B cell (primary cell): ENCODE measurements at regions not wholly inside any gene's neighbourhood (a gene's known extent, or its start where the extent isn't known, plus 50 kb on each side); places are given as distances from the start of the nearest gene placed in this dataset.

Source experiments
- ATAC-seq: fragments of 200-7000 bp; cut with Tn5 transposase; one replicate; pipeline ENCODE4 v1.10.0; 2021; ENCODE audit warnings: low read depth, mild to moderate bottlenecking, moderate number of reproducible peaks, moderate library complexity
- CTCF ChIA-PET: fragments of 350-600 bp; sonication (Branson Sonifier 250); formaldehyde crosslinking; loops from one replicate; lab custom pipeline; 2021; ENCODE audit warnings: antibody characterized with exemption, inconsistent platforms; lab: Charles Lee
- POLR2A ChIA-PET: fragments of 350-600 bp; sonication (Branson Sonifier 250); formaldehyde crosslinking; loops from one replicate; lab custom pipeline; 2021; ENCODE audit warnings: antibody characterized with exemption; lab: Charles Lee
- DNase-seq: peaks from one replicate; pipeline ENCODE4 v3.0.0; 2013
- H2AFZ ChIP-seq: 2 replicates; pipeline ENCODE4 v1.6.1; 2012; ENCODE audit warnings: mild to moderate bottlenecking, low read depth, low read length; ENCODE audit not compliant: insufficient read depth, poor library complexity, severe bottlenecking
- H3K27ac ChIP-seq, 2 donors: 1 replicate in 1 of 2; 2 replicates in 1 of 2; pipeline ENCODE4 v1.5.1; 2012 to 2013; ENCODE audit warnings: low read length in 2 of 2, mild to moderate bottlenecking in 2 of 2, moderate library complexity in 1 of 2
- H3K27me3 ChIP-seq, 4 experiments: fragments of 200-600 bp in 1 of 4; sonication (generic) in 1 of 4; replicated peaks in 1 of 4; 1 replicate in 2 of 4; 2 replicates in 2 of 4; pipeline versions ENCODE4 v1.6.1 to v1.7.0; 2013 to 2016; ENCODE audit warnings: low read length in 3 of 4, mild to moderate bottlenecking in 2 of 4, mixed read lengths in 1 of 4, moderate library complexity in 1 of 4; ENCODE audit not compliant: insufficient read depth in 4 of 4, control insufficient read depth in 3 of 4; ENCODE audit errors: control extremely low read depth in 1 of 4
- H3K36me3 ChIP-seq, 2 experiments: replicated peaks in 1 of 2; 1 replicate in 1 of 2; 2 replicates in 1 of 2; pipeline versions ENCODE4 v1.6.1 to v1.7.1; 2013; ENCODE audit warnings: low read length in 1 of 2; ENCODE audit not compliant: insufficient read depth in 2 of 2, control insufficient read depth in 1 of 2; ENCODE audit errors: control extremely low read depth in 1 of 2, extremely low read depth in 1 of 2
- H3K4me1 ChIP-seq, 2 donors: fragments of 200-600 bp in 1 of 2; sonication (generic) in 1 of 2; 1 replicate in 1 of 2; 2 replicates in 1 of 2; pipeline versions ENCODE4 v1.5.1 to v1.6.1; 2013 to 2017; ENCODE audit warnings: low read length in 2 of 2; ENCODE audit not compliant: control insufficient read depth in 2 of 2, insufficient read depth in 2 of 2
- H3K4me2 ChIP-seq: replicated peaks from 2 replicates; pipeline ENCODE3; 2012; ENCODE audit warnings: mild to moderate bottlenecking, low read depth, low read length; ENCODE audit not compliant: poor library complexity, severe bottlenecking
- H3K4me3 ChIP-seq, 5 experiments: fragments of 200-600 bp in 1 of 5; sonication (generic) in 1 of 5; 1 replicate in 3 of 5; 2 replicates in 2 of 5; pipeline versions ENCODE4 v1.5.1 to v1.7.0; 2011 to 2016; ENCODE audit warnings: low read length in 4 of 5, mild to moderate bottlenecking in 4 of 5, low read depth in 2 of 5, control low read depth in 1 of 5, moderate library complexity in 1 of 5; ENCODE audit not compliant: insufficient read depth in 1 of 5; ENCODE audit errors: control extremely low read depth in 1 of 5, extremely low read depth in 1 of 5
- H3K79me2 ChIP-seq: fragments of 200-600 bp; sonication (generic); one replicate; pipeline ENCODE4 v1.6.0; 2016; ENCODE audit warnings: low read length; ENCODE audit not compliant: control insufficient read depth, insufficient read depth
- H3K9ac ChIP-seq: fragments of 200-600 bp; sonication (generic); 2 replicates; pipeline ENCODE4 v1.6.1; 2017; ENCODE audit warnings: mild to moderate bottlenecking, low read length, moderate library complexity
- H3K9me3 ChIP-seq, 3 donors: one replicate each; pipeline versions ENCODE4 v1.6.1 to v1.7.1; 2013; ENCODE audit warnings: low read length in 2 of 3; ENCODE audit not compliant: control insufficient read depth in 2 of 3, insufficient read depth in 1 of 3; ENCODE audit errors: control extremely low read depth in 1 of 3
- H4K20me1 ChIP-seq: 2 replicates; pipeline ENCODE4 v1.6.0; 2012; ENCODE audit warnings: mild to moderate bottlenecking, low read length; ENCODE audit not compliant: insufficient read depth, control insufficient read depth, poor library complexity, severe bottlenecking
- H3K27ac Mint-ChIP-seq: one replicate; pipeline ENCODE4 v1.8.0; 2021; ENCODE audit warnings: mixed read lengths
- H3K27me3 Mint-ChIP-seq: one replicate; pipeline ENCODE4 v1.8.0; 2021; ENCODE audit warnings: mixed read lengths
- H3K4me1 Mint-ChIP-seq: one replicate; pipeline ENCODE4 v1.8.0; 2021; ENCODE audit warnings: mixed read lengths
- H3K4me3 Mint-ChIP-seq: one replicate; pipeline ENCODE4 v1.8.0; 2021; ENCODE audit warnings: mixed read lengths
- H3K9me3 Mint-ChIP-seq: one replicate; pipeline ENCODE4 v1.8.0; 2022; ENCODE audit warnings: mixed read lengths; ENCODE audit not compliant: insufficient read depth
- CTCF ChIP-seq: fragments of 200-600 bp; IDR thresholded peaks from one replicate; pipeline ENCODE4 v1.8.0; 2022; ENCODE audit warnings: antibody characterized with exemption, mild to moderate bottlenecking
- EZH2 ChIP-seq: IDR thresholded peaks from 2 replicates; pipeline ENCODE4 v1.6.1; 2012; ENCODE audit warnings: borderline replicate concordance, low read depth, mild to moderate bottlenecking, moderate library complexity, low read length; ENCODE audit not compliant: insufficient read depth, poor library complexity, severe bottlenecking
- WGBS: methylation state at CpG from one replicate; pipeline ENCODE4 v1.1.5; 2013; ENCODE audit warnings: missing lambda C conversion rate; ENCODE audit not compliant: insufficient coverage; 5-methylcytosine and 5-hydroxymethylcytosine counted together
- intact Hi-C: fragments of 100-400 bp; cut with micrococcal nuclease; formaldehyde crosslinking; loops from one replicate; pipeline ENCODE4 v1.10.0; 2022

- TF ChIP-seq CTCF (no peak), EZH2 (no peak)
- H3K9ac ChIP-seq: no peak overlapping the region
- 88% methylated on average over 4 of the region's 4 CpGs for WGBS
- ChIA-PET POLR2A (no interaction called here), CTCF (no interaction called here)
- H3K4me2 ChIP-seq: no peak overlapping the region
- no peaks in the 10 kb centered on the region for H3K4me1 Mint-ChIP-seq
- H3K4me1 ChIP-seq: no peaks in the 10 kb centered on the region
- H3K27ac Mint-ChIP-seq: no peak overlapping the region
- no peaks in the 10 kb centered on the region for H3K9me3 Mint-ChIP-seq
- peaks cover 8% of the 10 kb centered on the region for H3K27me3 Mint-ChIP-seq
- no peaks in the 10 kb centered on the region for H3K27me3 ChIP-seq
- DNase-seq (no peak), ATAC-seq (no peak)
- no peak overlapping the region for H3K4me3 Mint-ChIP-seq
- no peak overlapping the region for H3K27ac ChIP-seq
- intact Hi-C loops: no loop called here
- H4K20me1 ChIP-seq: no peaks in the 10 kb centered on the region
- H3K79me2 ChIP-seq: no peaks in the 10 kb centered on the region
- H2AFZ ChIP-seq: no peak overlapping the region
- H3K4me3 ChIP-seq: no peak overlapping the region
- H3K36me3 ChIP-seq: no peaks in the 10 kb centered on the region
- H3K9me3 ChIP-seq: peaks cover 0 to 6% (median 0%) of the 10 kb centered on the region in 3 donors
Measured at GRCh38 chr1:29643281-29643680, 407.0 kb downstream of the PTPRU start.

- Histone ChIP-seq H3K27me3 (no peaks in the 10 kb centered on the region), H3K79me2 (no peaks in the 10 kb centered on the region), H4K20me1 (no peaks in the 10 kb centered on the region), H3K4me1 (no peaks in the 10 kb centered on the region), H2AFZ (no peak overlapping the region), H3K36me3 (no peaks in the 10 kb centered on the region), H3K9ac (no peak overlapping the region), H3K9me3 (peaks cover 0 to 6% (median 0%) of the 10 kb centered on the region in 3 donors), H3K4me2 (no peak overlapping the region), H3K4me3 (no peak overlapping the region), H3K27ac (no peak overlapping the region)
- Mint-ChIP-seq H3K27ac (no peak overlapping the region), H3K4me3 (no peak overlapping the region), H3K9me3 (no peaks in the 10 kb centered on the region), H3K4me1 (no peaks in the 10 kb centered on the region), H3K27me3 (peaks cover 2% of the 10 kb centered on the region)
- WGBS: 91% methylated on average over 5 of the region's 6 CpGs
- POLR2A ChIA-PET: no interaction called here
- TF ChIP-seq EZH2: no peak
- TF ChIP-seq CTCF: no peak
- CTCF ChIA-PET: no interaction called here
- ATAC-seq: no peak
- DNase-seq: no peak
- intact Hi-C loops: no loop called here
Measured at GRCh38 chr1:29642519-29642918, 406.2 kb downstream of the PTPRU start.
